ENCODE measurements at regions not wholly inside any gene's neighbourhood (a gene's known extent, or its start where the extent isn't known, plus 50 kb on each side); places are given as distances from the start of the nearest gene placed in this dataset.
A peak's percentile ranks its signal among the peaks of the same experiment; 100 is the strongest.
"Not testable (repeated sequence)": the region's sequence is repeated elsewhere in the genome, so short reads cannot be mapped to it uniquely, and the experiment has no call there.

DNA sequence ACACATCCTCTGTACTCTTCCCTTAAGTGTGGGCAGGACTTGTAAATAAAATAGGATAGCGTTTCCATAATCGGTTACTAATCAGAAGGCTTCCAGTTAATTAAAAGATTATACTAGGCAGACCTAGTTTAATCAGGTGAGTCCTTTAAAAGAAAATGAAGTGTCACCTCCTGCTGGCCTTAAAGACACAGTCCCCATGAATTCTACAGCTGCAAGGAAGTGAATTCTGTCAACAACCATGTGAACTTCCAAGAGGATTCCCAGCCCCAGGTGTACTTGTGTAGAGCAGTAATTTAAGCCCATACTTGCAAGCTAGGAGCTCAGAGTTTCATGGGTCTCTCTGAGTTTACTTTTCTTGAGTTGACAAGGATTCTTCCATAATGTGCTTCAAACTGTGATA lies 918.3 kb downstream of the DTWD2 start:
- DNase-seq (ENCODE audit: low read depth): no peak
- Histone ChIP-seq H3K4me3 (ENCODE audit: low read depth, low read length) (no peak overlapping the region), H3K27me3 (ENCODE audit: control insufficient read depth, insufficient read depth, low read length) (no peaks in the 10 kb centered on the region), H3K36me3 (ENCODE audit: control insufficient read depth, insufficient read depth, low read length) (no peaks in the 10 kb centered on the region)
- FAIRE-seq: no peak
- TF ChIP-seq, protein P1, sequence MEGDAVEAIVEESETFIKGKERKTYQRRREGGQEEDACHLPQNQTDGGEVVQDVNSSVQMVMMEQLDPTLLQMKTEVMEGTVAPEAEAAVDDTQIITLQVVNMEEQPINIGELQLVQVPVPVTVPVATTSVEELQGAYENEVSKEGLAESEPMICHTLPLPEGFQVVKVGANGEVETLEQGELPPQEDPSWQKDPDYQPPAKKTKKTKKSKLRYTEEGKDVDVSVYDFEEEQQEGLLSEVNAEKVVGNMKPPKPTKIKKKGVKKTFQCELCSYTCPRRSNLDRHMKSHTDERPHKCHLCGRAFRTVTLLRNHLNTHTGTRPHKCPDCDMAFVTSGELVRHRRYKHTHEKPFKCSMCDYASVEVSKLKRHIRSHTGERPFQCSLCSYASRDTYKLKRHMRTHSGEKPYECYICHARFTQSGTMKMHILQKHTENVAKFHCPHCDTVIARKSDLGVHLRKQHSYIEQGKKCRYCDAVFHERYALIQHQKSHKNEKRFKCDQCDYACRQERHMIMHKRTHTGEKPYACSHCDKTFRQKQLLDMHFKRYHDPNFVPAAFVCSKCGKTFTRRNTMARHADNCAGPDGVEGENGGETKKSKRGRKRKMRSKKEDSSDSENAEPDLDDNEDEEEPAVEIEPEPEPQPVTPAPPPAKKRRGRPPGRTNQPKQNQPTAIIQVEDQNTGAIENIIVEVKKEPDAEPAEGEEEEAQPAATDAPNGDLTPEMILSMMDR (IDR thresholded peaks at IDR 0.05; ENCODE audit: insufficient read depth, low read length, severe bottlenecking): no peak

DNA sequence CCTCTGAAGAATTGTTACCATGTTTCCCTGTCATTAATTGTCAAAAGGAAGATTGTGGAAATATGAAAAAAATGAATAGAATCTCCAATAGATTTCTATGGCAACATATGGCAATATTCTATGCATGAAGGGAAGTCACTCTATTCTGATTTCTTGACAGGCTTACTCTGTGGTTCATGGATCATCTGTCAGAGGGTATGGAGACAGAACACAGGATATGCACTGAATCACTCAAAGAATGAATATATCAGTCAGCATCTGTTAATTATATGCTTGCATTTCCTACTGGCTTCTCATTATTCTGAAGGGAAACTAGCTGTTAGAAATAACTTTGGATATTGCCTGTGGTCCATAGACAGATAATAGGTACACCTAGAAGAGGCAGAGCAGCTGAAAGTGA lies 918.9 kb downstream of the DTWD2 start:
- DNase-seq (ENCODE audit: low read depth) (no peak), FAIRE-seq (no peak)
- no peak overlapping the region for H3K4me3 ChIP-seq (ENCODE audit: low read depth, low read length)
- H3K27me3 ChIP-seq (ENCODE audit: control insufficient read depth, insufficient read depth, low read length): no peaks in the 10 kb centered on the region
- H3K36me3 ChIP-seq (ENCODE audit: control insufficient read depth, insufficient read depth, low read length): no peaks in the 10 kb centered on the region
- TF ChIP-seq, protein P1 (IDR thresholded peaks at IDR 0.05; ENCODE audit: insufficient read depth, low read length, severe bottlenecking): no peak

DNA sequence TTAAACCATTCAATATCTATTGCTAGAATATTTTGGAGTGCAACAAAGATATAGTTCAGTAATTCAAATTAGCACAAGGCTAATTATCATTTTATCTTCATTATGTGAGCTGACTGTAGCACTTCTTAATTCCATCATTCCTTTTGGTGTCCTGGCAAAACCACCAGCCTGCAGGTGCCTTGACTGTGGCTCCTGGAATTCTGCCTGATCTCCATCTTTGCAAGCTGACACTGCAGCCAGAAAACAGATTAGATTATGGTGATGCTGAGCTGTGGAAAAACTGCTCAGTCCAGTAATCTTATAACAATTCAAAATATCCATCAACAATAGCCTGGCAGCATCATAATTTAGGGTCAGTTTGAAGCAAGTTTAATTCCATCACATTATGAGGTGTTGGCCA lies 919.5 kb downstream of the DTWD2 start:
- DNase-seq (ENCODE audit: low read depth) (no peak), FAIRE-seq (no peak)
- TF ChIP-seq, protein P1 (IDR thresholded peaks at IDR 0.05; ENCODE audit: insufficient read depth, low read length, severe bottlenecking): no peak
- Histone ChIP-seq H3K27me3 (ENCODE audit: control insufficient read depth, insufficient read depth, low read length) (no peaks in the 10 kb centered on the region), H3K36me3 (ENCODE audit: control insufficient read depth, insufficient read depth, low read length) (no peaks in the 10 kb centered on the region), H3K4me3 (ENCODE audit: low read depth, low read length) (no peak overlapping the region)

- not testable (repeated sequence) for H3K4me3 ChIP-seq (ENCODE audit: low read depth, low read length); H3K36me3 ChIP-seq (ENCODE audit: control insufficient read depth, insufficient read depth, low read length); H3K27me3 ChIP-seq (ENCODE audit: control insufficient read depth, insufficient read depth, low read length); DNase-seq (ENCODE audit: low read depth); FAIRE-seq
Observed at GRCh38 chr5:118063836-118064235, 924.5 kb downstream of the DTWD2 start.

DNA sequence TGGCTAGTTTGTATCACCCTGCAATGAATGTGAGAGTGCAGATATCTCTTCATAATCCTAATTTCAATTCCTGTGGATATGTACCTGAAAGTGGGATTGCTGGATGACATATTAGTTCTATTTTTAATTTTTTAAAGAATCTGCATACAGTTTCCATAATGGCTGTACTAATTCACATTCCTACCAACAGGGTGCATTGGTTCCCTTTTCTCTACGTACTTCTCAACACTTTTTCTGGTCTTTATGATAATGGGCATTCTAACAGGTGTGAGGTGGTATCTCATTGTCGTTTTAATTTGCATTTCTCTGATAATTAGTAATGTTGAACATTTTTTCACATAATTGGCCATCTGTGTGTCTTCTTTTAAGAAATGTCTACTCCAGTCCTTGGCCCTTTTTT lies 927.5 kb downstream of the DTWD2 start:
- TF ChIP-seq, protein P1 (IDR thresholded peaks at IDR 0.05; ENCODE audit: insufficient read depth, low read length, severe bottlenecking): no peak
- no peaks in the 10 kb centered on the region for H3K36me3 ChIP-seq (ENCODE audit: control insufficient read depth, insufficient read depth, low read length)
- H3K27me3 ChIP-seq (ENCODE audit: control insufficient read depth, insufficient read depth, low read length): no peaks in the 10 kb centered on the region
- DNase-seq (ENCODE audit: low read depth) (peak; percentile 10), FAIRE-seq (no peak)
- no peak overlapping the region for H3K4me3 ChIP-seq (ENCODE audit: low read depth, low read length)

- H3K36me3 ChIP-seq (ENCODE audit: control insufficient read depth, insufficient read depth, low read length): no peaks in the 10 kb centered on the region
- TF ChIP-seq, protein P1 (IDR thresholded peaks at IDR 0.05; ENCODE audit: insufficient read depth, low read length, severe bottlenecking): no peak
- H3K27me3 ChIP-seq (ENCODE audit: control insufficient read depth, insufficient read depth, low read length): no peaks in the 10 kb centered on the region
- peak; percentile 21 for DNase-seq (ENCODE audit: low read depth)
- FAIRE-seq: no peak
- no peak overlapping the region for H3K4me3 ChIP-seq (ENCODE audit: low read depth, low read length)
Observed at GRCh38 chr5:118052503-118052902, 935.8 kb downstream of the DTWD2 start.

Measured in bronchial epithelial cell (primary cell).